GM12874 (cell line): ENCODE measurements at regions not wholly inside any gene's neighbourhood (a gene's known extent, or its start where the extent isn't known, plus 50 kb on each side); places are given as distances from the start of the nearest gene placed in this dataset.

Experiments used
- TF ChIP-seq, protein P1 (sequence below): IDR thresholded peaks from 2 replicates; pipeline ENCODE4 v1.5.1; 2011; ENCODE audit warnings: low read depth, mild to moderate bottlenecking, control low read depth, low read length, moderate library complexity; ENCODE audit not compliant: insufficient read depth

DNA sequence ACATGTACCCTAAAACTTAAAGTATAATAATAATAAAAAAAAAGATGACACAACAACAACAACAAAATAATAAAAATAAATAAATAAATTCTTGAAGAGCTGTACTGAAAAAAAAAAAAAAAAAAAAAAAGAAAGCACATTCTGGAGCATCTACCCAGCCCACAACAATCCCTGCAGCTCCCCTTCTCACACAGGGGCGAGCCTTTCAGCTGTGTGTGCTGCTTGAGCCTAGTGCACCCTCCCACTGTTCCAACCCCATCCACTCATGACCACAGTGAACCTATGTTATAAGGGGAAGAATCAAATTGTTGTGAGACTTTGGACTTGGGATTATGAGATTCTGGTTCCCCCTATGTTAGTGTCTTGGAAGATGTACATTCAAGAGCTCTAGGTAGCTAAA lies 161.5 kb upstream of the JADE1 start:
- TF ChIP-seq, protein P1, sequence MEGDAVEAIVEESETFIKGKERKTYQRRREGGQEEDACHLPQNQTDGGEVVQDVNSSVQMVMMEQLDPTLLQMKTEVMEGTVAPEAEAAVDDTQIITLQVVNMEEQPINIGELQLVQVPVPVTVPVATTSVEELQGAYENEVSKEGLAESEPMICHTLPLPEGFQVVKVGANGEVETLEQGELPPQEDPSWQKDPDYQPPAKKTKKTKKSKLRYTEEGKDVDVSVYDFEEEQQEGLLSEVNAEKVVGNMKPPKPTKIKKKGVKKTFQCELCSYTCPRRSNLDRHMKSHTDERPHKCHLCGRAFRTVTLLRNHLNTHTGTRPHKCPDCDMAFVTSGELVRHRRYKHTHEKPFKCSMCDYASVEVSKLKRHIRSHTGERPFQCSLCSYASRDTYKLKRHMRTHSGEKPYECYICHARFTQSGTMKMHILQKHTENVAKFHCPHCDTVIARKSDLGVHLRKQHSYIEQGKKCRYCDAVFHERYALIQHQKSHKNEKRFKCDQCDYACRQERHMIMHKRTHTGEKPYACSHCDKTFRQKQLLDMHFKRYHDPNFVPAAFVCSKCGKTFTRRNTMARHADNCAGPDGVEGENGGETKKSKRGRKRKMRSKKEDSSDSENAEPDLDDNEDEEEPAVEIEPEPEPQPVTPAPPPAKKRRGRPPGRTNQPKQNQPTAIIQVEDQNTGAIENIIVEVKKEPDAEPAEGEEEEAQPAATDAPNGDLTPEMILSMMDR = no peak

DNA sequence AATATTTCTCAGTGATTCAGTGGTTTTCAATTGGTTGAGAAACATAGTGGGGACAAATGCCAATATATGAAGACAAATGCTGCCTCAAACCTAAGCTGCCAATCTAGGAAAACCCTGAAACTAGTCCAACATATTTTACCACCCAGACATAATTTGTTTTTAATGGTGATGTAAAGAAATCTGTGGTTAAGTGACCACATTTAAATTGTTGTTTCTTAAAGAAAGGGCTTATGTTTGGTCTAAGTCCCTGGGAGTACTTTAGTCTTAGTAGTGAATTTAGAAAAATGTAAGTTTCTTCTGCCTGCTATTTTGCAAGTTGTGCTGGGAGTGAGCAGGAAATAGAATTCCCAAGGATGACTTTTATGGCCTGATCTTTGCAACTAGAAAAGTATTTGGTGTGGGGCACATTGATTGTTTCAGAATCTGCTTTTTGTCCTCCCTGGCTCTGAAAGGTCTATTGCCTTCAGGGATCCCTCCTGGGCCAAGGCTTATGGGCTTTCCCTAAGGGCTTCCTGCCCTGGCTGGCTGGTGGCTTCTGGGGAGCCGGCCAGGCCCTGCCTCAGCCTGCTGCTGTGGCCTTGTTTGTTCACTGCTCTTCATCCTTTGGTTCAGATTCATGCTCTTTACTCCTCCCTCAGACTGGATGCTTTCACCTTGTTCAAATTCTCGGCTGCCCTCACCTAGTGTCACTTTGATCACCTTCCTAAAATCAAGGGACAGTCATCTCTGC lies 169.8 kb upstream of the JADE1 start:
- TF ChIP-seq, protein P1 = no peak

GRCh38 chr4:128636906-128637305 lies 172.6 kb upstream of the JADE1 start:
- TF ChIP-seq, protein P1 = no peak

GRCh38 chr4:128635955-128636560 lies 173.4 kb upstream of the JADE1 start:
- TF ChIP-seq, protein P1 = no peak

DNA sequence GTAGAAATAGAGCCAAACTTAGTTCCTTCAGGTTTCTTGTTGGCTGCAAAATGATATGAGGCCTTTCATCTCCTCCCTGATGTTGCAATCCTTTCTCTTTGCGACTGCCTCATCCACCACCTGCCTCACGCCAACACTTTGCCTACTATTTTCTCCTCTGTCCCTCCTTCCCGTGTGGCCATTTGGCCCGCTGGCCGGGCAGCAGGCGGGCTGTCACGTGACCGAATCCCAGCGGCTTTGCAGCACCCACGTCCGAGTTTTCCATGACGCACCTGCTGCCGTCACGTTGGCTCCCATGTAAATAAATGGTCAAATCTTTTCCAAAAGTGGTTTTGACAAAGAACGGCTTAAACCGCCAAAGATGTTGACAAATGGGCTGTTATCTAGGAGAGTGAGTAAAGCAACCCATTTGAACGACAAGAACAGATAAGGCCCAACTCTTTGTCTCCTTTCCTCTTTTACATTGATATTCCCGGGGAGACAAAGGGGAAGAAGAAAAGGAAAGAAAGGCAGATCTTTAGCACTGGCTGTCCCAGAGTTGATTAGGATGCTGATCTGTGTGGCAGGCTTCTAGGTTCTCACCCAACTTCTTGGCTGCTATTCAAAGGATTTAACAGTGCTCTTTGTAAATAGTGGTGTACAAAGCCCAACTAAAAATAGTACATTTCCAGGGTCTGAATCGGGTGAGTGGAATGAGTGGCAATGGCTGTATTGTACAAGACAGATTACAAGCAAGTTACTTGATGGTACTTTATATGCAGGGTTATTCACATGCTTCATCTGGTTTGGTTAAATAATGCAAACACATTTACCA lies 174.2 kb upstream of the JADE1 start:
- TF ChIP-seq, protein P1 = no peak

DNA sequence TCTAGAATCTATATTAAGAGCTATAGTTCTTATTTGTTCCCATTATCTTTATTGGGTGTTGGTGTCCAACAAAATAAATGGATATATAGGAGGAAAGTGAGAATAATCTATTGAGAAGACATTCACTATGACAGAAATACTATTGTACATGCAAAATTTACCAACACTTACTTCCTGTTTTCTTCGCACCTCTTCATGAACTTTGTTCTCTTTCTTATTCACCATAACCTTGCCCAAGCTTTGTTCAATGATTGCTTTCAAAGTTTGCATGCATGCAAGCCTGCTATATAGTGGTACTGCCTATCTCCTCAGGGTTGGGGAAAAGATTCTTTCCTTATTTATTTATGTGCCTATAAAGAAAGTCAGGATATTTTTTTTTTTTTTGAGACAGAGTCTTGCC lies 176.4 kb upstream of the JADE1 start:
- TF ChIP-seq, protein P1 = no peak

- TF ChIP-seq, protein P1 = no peak
These were observed 178.6 kb upstream of the JADE1 start for GRCh38 chr4:128630871-128631270.
